Breast epithelium (tissue), 3 donors: ENCODE measurements at regions not wholly inside any gene's neighbourhood (a gene's known extent, or its start where the extent isn't known, plus 50 kb on each side); places are given as distances from the start of the nearest gene placed in this dataset.

Experiments
- CTCF ChIP-seq, 3 donors: fragments of 450-650 bp; IDR thresholded peaks; one replicate each; pipeline ENCODE4 v1.5.1; 2016 to 2017; ENCODE audit warnings: antibody characterized with exemption in 3 of 3, mild to moderate bottlenecking in 3 of 3, moderate library complexity in 3 of 3
- POLR2A ChIP-seq: fragments of 450-650 bp; IDR thresholded peaks from one replicate; pipeline ENCODE4 v1.6.1; 2016; ENCODE audit warnings: antibody characterized with exemption, mild to moderate bottlenecking, moderate library complexity
- POLR2AphosphoS5 ChIP-seq, 3 donors: sonication (generic); formaldehyde crosslinking; IDR thresholded peaks; one replicate each; pipeline ENCODE4 v1.6.1; 2017; ENCODE audit warnings: antibody characterized with exemption in 3 of 3

DNA sequence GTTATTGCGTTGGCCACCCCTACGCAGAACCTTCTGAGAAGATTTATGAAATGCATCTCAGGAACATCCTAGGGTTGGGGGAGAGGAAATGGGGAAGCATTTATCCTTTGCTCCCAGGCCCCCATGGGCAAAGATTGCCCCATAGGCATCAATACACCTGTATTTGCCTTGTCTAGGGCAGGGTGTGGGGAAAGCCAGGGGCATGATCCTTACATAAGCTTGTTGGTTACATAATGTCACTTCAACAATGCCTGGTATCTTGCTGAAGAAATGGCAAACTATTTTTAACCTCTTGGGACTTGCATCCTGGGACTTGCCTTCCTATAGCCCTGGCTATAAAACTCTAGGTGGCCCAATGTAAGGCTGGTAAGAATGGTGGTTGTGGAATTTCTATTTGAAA, 53.9 kb upstream of the SPRED2 start:
- no peak for TF ChIP-seq CTCF (IDR thresholded peaks at IDR 0.05)
- no peak for TF ChIP-seq POLR2A
- TF ChIP-seq POLR2AphosphoS5 (IDR thresholded peaks at IDR 0.05): no peak
